Liver (tissue), 3 donors: ENCODE measurements at regions not wholly inside any gene's neighbourhood (a gene's known extent, or its start where the extent isn't known, plus 50 kb on each side); places are given as distances from the start of the nearest gene placed in this dataset.

Experiments
- ATF3 ChIP-seq: IDR thresholded peaks from 2 replicates; pipeline ENCODE4 v1.6.1; 2016; ENCODE audit warnings: antibody characterized with exemption
- CTCF ChIP-seq: fragments of 150-350 bp; IDR thresholded peaks from 2 replicates; pipeline ENCODE4 v1.5.1; 2017; ENCODE audit warnings: improper control_type of control experiment, low read depth, low read length; ENCODE audit not compliant: missing input control
- FOXA1 ChIP-seq: IDR thresholded peaks from 2 replicates; pipeline ENCODE4 v1.6.1; 2016; ENCODE audit warnings: antibody characterized with exemption
- FOXA2 ChIP-seq: IDR thresholded peaks from 2 replicates; pipeline ENCODE4 v1.6.1; 2016; ENCODE audit warnings: antibody characterized with exemption
- GABPA ChIP-seq, 2 donors: IDR thresholded peaks in 1 of 2; conservative IDR thresholded peaks in 1 of 2; 2 replicates each; pipeline ENCODE4 v1.6.1; 2016; ENCODE audit warnings: antibody characterized with exemption in 2 of 2, mild to moderate bottlenecking in 1 of 2, moderate library complexity in 1 of 2
- JUND ChIP-seq, 2 donors: IDR thresholded peaks; 2 replicates each; pipeline ENCODE4 v1.6.1; 2016; ENCODE audit warnings: antibody characterized with exemption in 2 of 2
- MAX ChIP-seq: IDR thresholded peaks from 2 replicates; pipeline ENCODE4 v1.6.1; 2016; ENCODE audit warnings: antibody characterized with exemption
- RAD21 ChIP-seq, 2 donors: IDR thresholded peaks; 2 replicates each; pipeline ENCODE4 v1.6.1; 2016; ENCODE audit warnings: antibody characterized with exemption in 2 of 2, mild to moderate bottlenecking in 2 of 2
- REST ChIP-seq: IDR thresholded peaks from 2 replicates; pipeline ENCODE4 v1.6.1; 2016; ENCODE audit warnings: antibody characterized with exemption, mild to moderate bottlenecking
- SP1 ChIP-seq: IDR thresholded peaks from 2 replicates; pipeline ENCODE4 v1.6.1; 2018; ENCODE audit warnings: antibody characterized with exemption, mild to moderate bottlenecking
- TAF1 ChIP-seq: conservative IDR thresholded peaks from 2 replicates; pipeline ENCODE4 v1.6.1; 2016; ENCODE audit warnings: antibody characterized with exemption, mild to moderate bottlenecking
- YY1 ChIP-seq: IDR thresholded peaks from 2 replicates; pipeline ENCODE4 v1.6.1; 2016; ENCODE audit warnings: antibody characterized with exemption, mild to moderate bottlenecking
- ZBTB33 ChIP-seq: IDR thresholded peaks from 2 replicates; pipeline ENCODE4 v1.6.1; 2016; ENCODE audit warnings: antibody characterized with exemption
- donor health status: healthy.
- donor health status: healthy.

GRCh38 chr2:6072768-6073167 is 380.6 kb downstream of the SOX11 start:
- TF ChIP-seq REST: no peak
- no peak for TF ChIP-seq CTCF
- no peak for TF ChIP-seq TAF1
- no peak for TF ChIP-seq FOXA1
- no peak for TF ChIP-seq GABPA (IDR thresholded peaks at IDR 0.05 in 1 of 2, conservative IDR thresholded peaks at IDR 0.05 in 1 of 2)
- no peak for TF ChIP-seq MAX
- TF ChIP-seq RAD21 (IDR thresholded peaks at IDR 0.05): no peak
- no peak for TF ChIP-seq ATF3
- no peak for TF ChIP-seq JUND (IDR thresholded peaks at IDR 0.05)
- no peak for TF ChIP-seq ZBTB33
- no peak for TF ChIP-seq YY1
- TF ChIP-seq SP1: no peak
- TF ChIP-seq FOXA2: no peak
